K562 (cell line): ENCODE measurements at regions not wholly inside any gene's neighbourhood (a gene's known extent, or its start where the extent isn't known, plus 50 kb on each side); places are given as distances from the start of the nearest gene placed in this dataset.

Source experiments
- HDAC2 ChIP-seq: fragments of 450-650 bp; IDR thresholded peaks from 2 replicates; pipeline ENCODE4 v1.6.1; 2016; ENCODE audit warnings: mild to moderate bottlenecking
- SP1 ChIP-seq: sonication (generic); formaldehyde crosslinking; IDR thresholded peaks from 2 replicates; pipeline ENCODE4 v1.8.1; 2022; ENCODE audit warnings: mild to moderate bottlenecking, missing genetic modification reagents

DNA sequence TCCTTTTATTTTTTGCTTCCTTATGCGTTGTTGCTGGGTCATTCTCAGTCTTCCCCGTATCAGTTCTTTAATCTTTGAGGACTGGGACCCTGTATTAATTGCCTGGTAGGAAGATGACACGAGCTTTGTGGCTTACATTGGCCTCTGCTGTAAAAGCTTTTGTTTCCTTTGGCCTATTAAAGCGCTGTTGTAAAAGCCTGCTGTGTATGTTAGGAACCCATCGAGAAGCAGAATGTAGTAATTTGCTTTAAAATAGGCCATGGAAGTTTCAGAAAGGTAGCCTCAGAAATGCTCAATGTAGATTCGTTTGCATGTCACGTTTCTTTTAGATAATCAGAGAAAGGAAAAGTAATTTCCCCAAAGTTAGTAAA is 257.5 kb upstream of the STARD13 start:
- no peak for TF ChIP-seq SP1 (CRISPR knock-in tag)
- no peak for TF ChIP-seq HDAC2
